ENCODE measurements at regions not wholly inside any gene's neighbourhood (a gene's known extent, or its start where the extent isn't known, plus 50 kb on each side); places are given as distances from the start of the nearest gene placed in this dataset.
"Not testable (repeated sequence)": the region's sequence is repeated elsewhere in the genome, so short reads cannot be mapped to it uniquely, and the experiment has no call there.

- no peak overlapping the region for H3K4me3 Mint-ChIP-seq (ENCODE audit: unreplicated experiment)
- H3K36me3 Mint-ChIP-seq (ENCODE audit: unreplicated experiment), result no peaks in the 10 kb centered on the region
- H3K9me3 Mint-ChIP-seq (ENCODE audit: unreplicated experiment), result no peaks in the 10 kb centered on the region
- DNase-seq (ENCODE audit: extremely low spot score, unreplicated experiment), result no peak
- no peak for TF ChIP-seq CTCF (IDR thresholded peaks at IDR 0.05)
- H3K27ac Mint-ChIP-seq (ENCODE audit: unreplicated experiment), result no peak overlapping the region
- peaks cover 43% of the 10 kb centered on the region for H3K27me3 Mint-ChIP-seq (ENCODE audit: unreplicated experiment)
- no peaks in the 10 kb centered on the region for H3K4me1 Mint-ChIP-seq (ENCODE audit: unreplicated experiment)
Observed at GRCh38 chr15:79620112-79620857, 188.1 kb downstream of the MINAR1 start.

GRCh38 chr15:79621805-79622204, 189.7 kb downstream of the MINAR1 start:
- H3K27me3 Mint-ChIP-seq (ENCODE audit: unreplicated experiment), result peaks cover 46% of the 10 kb centered on the region
- not testable (repeated sequence) for DNase-seq (ENCODE audit: extremely low spot score, unreplicated experiment); H3K27ac Mint-ChIP-seq (ENCODE audit: unreplicated experiment); H3K4me1 Mint-ChIP-seq (ENCODE audit: unreplicated experiment); H3K36me3 Mint-ChIP-seq (ENCODE audit: unreplicated experiment); H3K9me3 Mint-ChIP-seq (ENCODE audit: unreplicated experiment); H3K4me3 Mint-ChIP-seq (ENCODE audit: unreplicated experiment)

- no peak for DNase-seq (ENCODE audit: extremely low spot score, unreplicated experiment)
- TF ChIP-seq CTCF (IDR thresholded peaks at IDR 0.05), result no peak
- peaks cover 47% of the 10 kb centered on the region for H3K27me3 Mint-ChIP-seq (ENCODE audit: unreplicated experiment)
- H3K9me3 Mint-ChIP-seq (ENCODE audit: unreplicated experiment), result no peaks in the 10 kb centered on the region
- no peak overlapping the region for H3K4me3 Mint-ChIP-seq (ENCODE audit: unreplicated experiment)
- no peak overlapping the region for H3K27ac Mint-ChIP-seq (ENCODE audit: unreplicated experiment)
- no peaks in the 10 kb centered on the region for H3K4me1 Mint-ChIP-seq (ENCODE audit: unreplicated experiment)
- H3K36me3 Mint-ChIP-seq (ENCODE audit: unreplicated experiment), result no peaks in the 10 kb centered on the region
Observed at GRCh38 chr15:79623488-79623887, 191.4 kb downstream of the MINAR1 start.

GRCh38 chr15:79629687-79630086, 197.6 kb downstream of the MINAR1 start:
- no peak for DNase-seq (ENCODE audit: extremely low spot score, unreplicated experiment)
- Mint-ChIP-seq H3K4me3 (ENCODE audit: unreplicated experiment) (no peak overlapping the region), H3K27ac (ENCODE audit: unreplicated experiment) (no peak overlapping the region), H3K4me1 (ENCODE audit: unreplicated experiment) (no peaks in the 10 kb centered on the region), H3K9me3 (ENCODE audit: unreplicated experiment) (no peaks in the 10 kb centered on the region), H3K27me3 (ENCODE audit: unreplicated experiment) (peaks cover 16% of the 10 kb centered on the region), H3K36me3 (ENCODE audit: unreplicated experiment) (no peaks in the 10 kb centered on the region)
- no peak for TF ChIP-seq CTCF (IDR thresholded peaks at IDR 0.05)

GRCh38 chr15:79632457-79632856, 200.3 kb downstream of the MINAR1 start:
- peaks cover 5% of the 10 kb centered on the region for H3K27me3 Mint-ChIP-seq (ENCODE audit: unreplicated experiment)
- no peak for DNase-seq (ENCODE audit: extremely low spot score, unreplicated experiment)
- no peaks in the 10 kb centered on the region for H3K9me3 Mint-ChIP-seq (ENCODE audit: unreplicated experiment)
- H3K4me3 Mint-ChIP-seq (ENCODE audit: unreplicated experiment), result no peak overlapping the region
- TF ChIP-seq CTCF (IDR thresholded peaks at IDR 0.05), result no peak
- no peaks in the 10 kb centered on the region for H3K36me3 Mint-ChIP-seq (ENCODE audit: unreplicated experiment)
- no peaks in the 10 kb centered on the region for H3K4me1 Mint-ChIP-seq (ENCODE audit: unreplicated experiment)
- H3K27ac Mint-ChIP-seq (ENCODE audit: unreplicated experiment), result no peak overlapping the region

Data from osteocyte (in vitro differentiated cells).